HCT116 (cell line): ENCODE measurements at regions not wholly inside any gene's neighbourhood (a gene's known extent, or its start where the extent isn't known, plus 50 kb on each side); places are given as distances from the start of the nearest gene placed in this dataset.

Source experiments
- CEBPB ChIP-seq: IDR thresholded peaks from 2 replicates; pipeline ENCODE4 v1.6.1; 2012; ENCODE audit warnings: low read depth
- CTCF ChIP-seq, 3 experiments: fragments of 200-600 bp in 1 of 3; sonication (generic) in 1 of 3; IDR thresholded peaks in 2 of 3; conservative IDR thresholded peaks in 1 of 3; 2 replicates each; pipeline ENCODE4 v1.5.1; 2012 to 2017; ENCODE audit warnings: low read depth in 2 of 3, low read length in 2 of 3, antibody characterized with exemption in 1 of 3, borderline replicate concordance in 1 of 3, control low read depth in 1 of 3, mild to moderate bottlenecking in 1 of 3, mixed read lengths in 1 of 3, mixed run types in 1 of 3, moderate library complexity in 1 of 3; ENCODE audit not compliant: insufficient read depth in 1 of 3
- RAD21 ChIP-seq: IDR thresholded peaks from 2 replicates; pipeline ENCODE4 v1.6.1; 2012; ENCODE audit warnings: low read depth, mild to moderate bottlenecking

- no peak for TF ChIP-seq CTCF (IDR thresholded peaks at IDR 0.05 in 2 of 3, conservative IDR thresholded peaks at IDR 0.05 in 1 of 3; ENCODE audit: borderline replicate concordance in 1 of 3, insufficient read depth in 1 of 3, low read depth in 2 of 3, low read length in 2 of 3)
- TF ChIP-seq RAD21: no peak
- no peak for TF ChIP-seq CEBPB
These were observed 1200.2 kb upstream of the CDH6 start for GRCh38 chr5:29993286-29993685.
